ENCODE measurements at regions not wholly inside any gene's neighbourhood (a gene's known extent, or its start where the extent isn't known, plus 50 kb on each side); places are given as distances from the start of the nearest gene placed in this dataset.

DNA sequence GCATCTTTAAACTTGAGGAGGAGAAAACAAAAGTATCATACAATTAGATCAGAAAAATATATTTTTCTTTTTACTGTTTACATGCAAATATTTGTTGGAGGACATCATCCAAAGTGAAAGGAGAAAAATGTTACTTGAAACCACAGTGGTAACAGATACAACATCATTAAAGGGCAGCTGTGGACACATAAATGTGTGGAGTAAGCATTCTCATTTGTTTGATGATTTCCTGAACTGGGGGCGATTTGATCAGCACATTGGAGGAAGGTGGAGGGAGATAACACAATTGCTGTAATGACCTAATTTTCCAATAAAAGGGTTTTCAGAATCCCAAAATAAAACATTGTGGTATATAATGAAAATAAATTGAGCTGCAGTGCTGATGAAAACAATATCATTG is 314.5 kb upstream of the HS3ST1 start:
- Histone ChIP-seq H3K4me2 (no peak overlapping the region), H3K4me3 (no peak overlapping the region), H3K27ac (no peak overlapping the region), H3K4me1 (0 out of 3 replicates have a peak, but pooled peaks cover 5% of the 10 kb centered on the region), H3K9me3 (no peaks in the 10 kb centered on the region)
- DNase-seq (ENCODE audit: low read depth in 1 of 2, low spot score in 1 of 2) (no peak), FAIRE-seq (no peak), ATAC-seq (no peak)
- TF ChIP-seq ZFP36 (IDR thresholded peaks at IDR 0.05; ENCODE audit: borderline replicate concordance, partially characterized antibody) (no peak), ZNF302 (CRISPR knock-in tag; IDR thresholded peaks at IDR 0.05) (no peak), JUNB (IDR thresholded peaks at IDR 0.05) (no peak), FOSL2 (IDR thresholded peaks at IDR 0.05) (no peak), FOSL2 (CRISPR knock-in tag; IDR thresholded peaks at IDR 0.05) (no peak), JUN (IDR thresholded peaks at IDR 0.05) (no peak), HOXA7 (CRISPR knock-in tag; IDR thresholded peaks at IDR 0.05) (no peak), RNF2 (IDR thresholded peaks at IDR 0.05; ENCODE audit: borderline replicate concordance, low read depth) (no peak), CHD4 (IDR thresholded peaks at IDR 0.05; ENCODE audit: borderline replicate concordance) (no peak), CBX2 (IDR thresholded peaks at IDR 0.05; ENCODE audit: borderline replicate concordance, low read depth) (no peak), TFCP2L1 (CRISPR knock-in tag; IDR thresholded peaks at IDR 0.05) (no peak), CHD2 (IDR thresholded peaks at IDR 0.05; ENCODE audit: low read length, partially characterized antibody) (no peak), NPAS2 (CRISPR knock-in tag; IDR thresholded peaks at IDR 0.05; ENCODE audit: borderline replicate concordance) (no peak), NR3C1 (IDR thresholded peaks at IDR 0.05) (no peak), BHLHE40 (IDR thresholded peaks at IDR 0.05; ENCODE audit: low read depth, low read length) (no peak), POLR2A (IDR thresholded peaks at IDR 0.05; ENCODE audit: low read length) (no peak)
- TF ChIP-seq, protein P1, sequence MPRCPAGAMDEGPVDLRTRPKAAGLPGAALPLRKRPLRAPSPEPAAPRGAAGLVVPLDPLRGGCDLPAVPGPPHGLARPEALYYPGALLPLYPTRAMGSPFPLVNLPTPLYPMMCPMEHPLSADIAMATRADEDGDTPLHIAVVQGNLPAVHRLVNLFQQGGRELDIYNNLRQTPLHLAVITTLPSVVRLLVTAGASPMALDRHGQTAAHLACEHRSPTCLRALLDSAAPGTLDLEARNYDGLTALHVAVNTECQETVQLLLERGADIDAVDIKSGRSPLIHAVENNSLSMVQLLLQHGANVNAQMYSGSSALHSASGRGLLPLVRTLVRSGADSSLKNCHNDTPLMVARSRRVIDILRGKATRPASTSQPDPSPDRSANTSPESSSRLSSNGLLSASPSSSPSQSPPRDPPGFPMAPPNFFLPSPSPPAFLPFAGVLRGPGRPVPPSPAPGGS (IDR thresholded peaks at IDR 0.05) = no peak
- TF ChIP-seq, protein P2, sequence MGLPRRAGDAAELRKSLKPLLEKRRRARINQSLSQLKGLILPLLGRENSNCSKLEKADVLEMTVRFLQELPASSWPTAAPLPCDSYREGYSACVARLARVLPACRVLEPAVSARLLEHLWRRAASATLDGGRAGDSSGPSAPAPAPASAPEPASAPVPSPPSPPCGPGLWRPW (IDR thresholded peaks at IDR 0.05) = no peak
- TF ChIP-seq, protein P3, sequence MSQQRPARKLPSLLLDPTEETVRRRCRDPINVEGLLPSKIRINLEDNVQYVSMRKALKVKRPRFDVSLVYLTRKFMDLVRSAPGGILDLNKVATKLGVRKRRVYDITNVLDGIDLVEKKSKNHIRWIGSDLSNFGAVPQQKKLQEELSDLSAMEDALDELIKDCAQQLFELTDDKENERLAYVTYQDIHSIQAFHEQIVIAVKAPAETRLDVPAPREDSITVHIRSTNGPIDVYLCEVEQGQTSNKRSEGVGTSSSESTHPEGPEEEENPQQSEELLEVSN (IDR thresholded peaks at IDR 0.05; ENCODE audit: borderline replicate concordance, low read depth) = no peak
- TF ChIP-seq, protein P4, sequence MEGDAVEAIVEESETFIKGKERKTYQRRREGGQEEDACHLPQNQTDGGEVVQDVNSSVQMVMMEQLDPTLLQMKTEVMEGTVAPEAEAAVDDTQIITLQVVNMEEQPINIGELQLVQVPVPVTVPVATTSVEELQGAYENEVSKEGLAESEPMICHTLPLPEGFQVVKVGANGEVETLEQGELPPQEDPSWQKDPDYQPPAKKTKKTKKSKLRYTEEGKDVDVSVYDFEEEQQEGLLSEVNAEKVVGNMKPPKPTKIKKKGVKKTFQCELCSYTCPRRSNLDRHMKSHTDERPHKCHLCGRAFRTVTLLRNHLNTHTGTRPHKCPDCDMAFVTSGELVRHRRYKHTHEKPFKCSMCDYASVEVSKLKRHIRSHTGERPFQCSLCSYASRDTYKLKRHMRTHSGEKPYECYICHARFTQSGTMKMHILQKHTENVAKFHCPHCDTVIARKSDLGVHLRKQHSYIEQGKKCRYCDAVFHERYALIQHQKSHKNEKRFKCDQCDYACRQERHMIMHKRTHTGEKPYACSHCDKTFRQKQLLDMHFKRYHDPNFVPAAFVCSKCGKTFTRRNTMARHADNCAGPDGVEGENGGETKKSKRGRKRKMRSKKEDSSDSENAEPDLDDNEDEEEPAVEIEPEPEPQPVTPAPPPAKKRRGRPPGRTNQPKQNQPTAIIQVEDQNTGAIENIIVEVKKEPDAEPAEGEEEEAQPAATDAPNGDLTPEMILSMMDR (IDR thresholded peaks at IDR 0.05) = no peak
- CTCF ChIA-PET = no interaction called here
- 45% methylated on average over 1 of the region's 1 CpG for WGBS (ENCODE audit: missing lambda C conversion rate)
- POLR2A ChIA-PET = no interaction called here

DNA sequence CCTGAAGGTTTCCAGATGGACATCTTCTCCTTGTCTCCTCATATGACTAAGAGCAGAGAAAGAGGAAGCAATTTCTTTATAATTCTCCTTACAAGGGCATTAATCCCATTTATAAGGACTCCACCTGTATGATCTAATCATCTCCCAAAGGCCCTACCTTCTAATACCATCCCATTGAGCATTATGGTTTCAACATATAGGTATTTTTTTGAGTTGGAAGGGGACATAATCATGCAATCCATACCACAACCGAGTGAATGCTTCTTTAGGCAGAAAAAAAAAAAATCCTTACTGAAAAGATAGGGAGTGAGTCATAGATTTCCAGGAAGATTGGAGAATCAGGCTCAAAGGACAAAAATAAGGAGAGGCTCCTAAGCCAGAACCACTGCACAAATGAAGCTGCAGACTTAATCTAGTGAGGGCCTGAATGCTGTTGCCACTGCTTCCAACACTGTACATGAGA is 312.5 kb upstream of the HS3ST1 start:
- H3K4me1 ChIP-seq = 0 out of 3 replicates have a peak, but pooled peaks cover 5% of the 10 kb centered on the region
- POLR2A ChIA-PET = interaction anchor here (0.7 kb wide), 1 partner anchor 981 kb away, joined by 3 read pairs; no protein-coding TSS in a partner anchor
- WGBS (ENCODE audit: missing lambda C conversion rate) = 6% methylated on average over 1 of the region's 1 CpG
- H3K9me3 ChIP-seq = no peaks in the 10 kb centered on the region
- CTCF ChIA-PET = no interaction called here
- no peak overlapping the region; the same call in 2 of the 3 replicates for H3K4me2 ChIP-seq
- FAIRE-seq = no peak
- TF ChIP-seq, protein P5, sequence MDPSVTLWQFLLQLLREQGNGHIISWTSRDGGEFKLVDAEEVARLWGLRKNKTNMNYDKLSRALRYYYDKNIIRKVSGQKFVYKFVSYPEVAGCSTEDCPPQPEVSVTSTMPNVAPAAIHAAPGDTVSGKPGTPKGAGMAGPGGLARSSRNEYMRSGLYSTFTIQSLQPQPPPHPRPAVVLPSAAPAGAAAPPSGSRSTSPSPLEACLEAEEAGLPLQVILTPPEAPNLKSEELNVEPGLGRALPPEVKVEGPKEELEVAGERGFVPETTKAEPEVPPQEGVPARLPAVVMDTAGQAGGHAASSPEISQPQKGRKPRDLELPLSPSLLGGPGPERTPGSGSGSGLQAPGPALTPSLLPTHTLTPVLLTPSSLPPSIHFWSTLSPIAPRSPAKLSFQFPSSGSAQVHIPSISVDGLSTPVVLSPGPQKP (IDR thresholded peaks at IDR 0.05; ENCODE audit: low read depth, low read length) = no peak
- TF ChIP-seq, protein P6, sequence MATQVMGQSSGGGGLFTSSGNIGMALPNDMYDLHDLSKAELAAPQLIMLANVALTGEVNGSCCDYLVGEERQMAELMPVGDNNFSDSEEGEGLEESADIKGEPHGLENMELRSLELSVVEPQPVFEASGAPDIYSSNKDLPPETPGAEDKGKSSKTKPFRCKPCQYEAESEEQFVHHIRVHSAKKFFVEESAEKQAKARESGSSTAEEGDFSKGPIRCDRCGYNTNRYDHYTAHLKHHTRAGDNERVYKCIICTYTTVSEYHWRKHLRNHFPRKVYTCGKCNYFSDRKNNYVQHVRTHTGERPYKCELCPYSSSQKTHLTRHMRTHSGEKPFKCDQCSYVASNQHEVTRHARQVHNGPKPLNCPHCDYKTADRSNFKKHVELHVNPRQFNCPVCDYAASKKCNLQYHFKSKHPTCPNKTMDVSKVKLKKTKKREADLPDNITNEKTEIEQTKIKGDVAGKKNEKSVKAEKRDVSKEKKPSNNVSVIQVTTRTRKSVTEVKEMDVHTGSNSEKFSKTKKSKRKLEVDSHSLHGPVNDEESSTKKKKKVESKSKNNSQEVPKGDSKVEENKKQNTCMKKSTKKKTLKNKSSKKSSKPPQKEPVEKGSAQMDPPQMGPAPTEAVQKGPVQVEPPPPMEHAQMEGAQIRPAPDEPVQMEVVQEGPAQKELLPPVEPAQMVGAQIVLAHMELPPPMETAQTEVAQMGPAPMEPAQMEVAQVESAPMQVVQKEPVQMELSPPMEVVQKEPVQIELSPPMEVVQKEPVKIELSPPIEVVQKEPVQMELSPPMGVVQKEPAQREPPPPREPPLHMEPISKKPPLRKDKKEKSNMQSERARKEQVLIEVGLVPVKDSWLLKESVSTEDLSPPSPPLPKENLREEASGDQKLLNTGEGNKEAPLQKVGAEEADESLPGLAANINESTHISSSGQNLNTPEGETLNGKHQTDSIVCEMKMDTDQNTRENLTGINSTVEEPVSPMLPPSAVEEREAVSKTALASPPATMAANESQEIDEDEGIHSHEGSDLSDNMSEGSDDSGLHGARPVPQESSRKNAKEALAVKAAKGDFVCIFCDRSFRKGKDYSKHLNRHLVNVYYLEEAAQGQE (IDR thresholded peaks at IDR 0.05) = no peak
- TF ChIP-seq, protein P7, sequence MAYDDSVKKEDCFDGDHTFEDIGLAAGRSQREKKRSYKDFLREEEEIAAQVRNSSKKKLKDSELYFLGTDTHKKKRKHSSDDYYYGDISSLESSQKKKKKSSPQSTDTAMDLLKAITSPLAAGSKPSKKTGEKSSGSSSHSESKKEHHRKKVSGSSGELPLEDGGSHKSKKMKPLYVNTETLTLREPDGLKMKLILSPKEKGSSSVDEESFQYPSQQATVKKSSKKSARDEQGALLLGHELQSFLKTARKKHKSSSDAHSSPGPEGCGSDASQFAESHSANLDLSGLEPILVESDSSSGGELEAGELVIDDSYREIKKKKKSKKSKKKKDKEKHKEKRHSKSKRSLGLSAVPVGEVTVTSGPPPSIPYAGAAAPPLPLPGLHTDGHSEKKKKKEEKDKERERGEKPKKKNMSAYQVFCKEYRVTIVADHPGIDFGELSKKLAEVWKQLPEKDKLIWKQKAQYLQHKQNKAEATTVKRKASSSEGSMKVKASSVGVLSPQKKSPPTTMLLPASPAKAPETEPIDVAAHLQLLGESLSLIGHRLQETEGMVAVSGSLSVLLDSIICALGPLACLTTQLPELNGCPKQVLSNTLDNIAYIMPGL (CRISPR knock-in tag; IDR thresholded peaks at IDR 0.05; ENCODE audit: borderline replicate concordance) = no peak
- no peak for TF ChIP-seq RARB (CRISPR knock-in tag; IDR thresholded peaks at IDR 0.05)
- TF ChIP-seq EHMT2 (IDR thresholded peaks at IDR 0.05; ENCODE audit: low read depth) = no peak
- TF ChIP-seq POLR2AphosphoS2 (conservative IDR thresholded peaks at IDR 0.05; ENCODE audit: low read length) = no peak
- TF ChIP-seq MYC (IDR thresholded peaks at IDR 0.05; ENCODE audit: borderline replicate concordance, low read length) = no peak
- no peak for TF ChIP-seq EHF (CRISPR knock-in tag; IDR thresholded peaks at IDR 0.05)
- no peak overlapping the region for H3K4me3 ChIP-seq
- DNase-seq (ENCODE audit: low read depth in 1 of 2, low spot score in 1 of 2) = no peak
- no peak overlapping the region for H3K27ac ChIP-seq
- no peak for ATAC-seq
